GM19463 (cell line): ENCODE measurements at regions not wholly inside any gene's neighbourhood (a gene's known extent, or its start where the extent isn't known, plus 50 kb on each side); places are given as distances from the start of the nearest gene placed in this dataset.
"Not testable (repeated sequence)": the region's sequence is repeated elsewhere in the genome, so short reads cannot be mapped to it uniquely, and the experiment has no call there.

Experiments used
- ATAC-seq: cut with Tn5 transposase; IDR thresholded peaks from one replicate; pipeline ENCODE4 v1.9.1; 2021; ENCODE audit warnings: mild to moderate bottlenecking, moderate library complexity; ENCODE audit not compliant: unreplicated experiment

DNA sequence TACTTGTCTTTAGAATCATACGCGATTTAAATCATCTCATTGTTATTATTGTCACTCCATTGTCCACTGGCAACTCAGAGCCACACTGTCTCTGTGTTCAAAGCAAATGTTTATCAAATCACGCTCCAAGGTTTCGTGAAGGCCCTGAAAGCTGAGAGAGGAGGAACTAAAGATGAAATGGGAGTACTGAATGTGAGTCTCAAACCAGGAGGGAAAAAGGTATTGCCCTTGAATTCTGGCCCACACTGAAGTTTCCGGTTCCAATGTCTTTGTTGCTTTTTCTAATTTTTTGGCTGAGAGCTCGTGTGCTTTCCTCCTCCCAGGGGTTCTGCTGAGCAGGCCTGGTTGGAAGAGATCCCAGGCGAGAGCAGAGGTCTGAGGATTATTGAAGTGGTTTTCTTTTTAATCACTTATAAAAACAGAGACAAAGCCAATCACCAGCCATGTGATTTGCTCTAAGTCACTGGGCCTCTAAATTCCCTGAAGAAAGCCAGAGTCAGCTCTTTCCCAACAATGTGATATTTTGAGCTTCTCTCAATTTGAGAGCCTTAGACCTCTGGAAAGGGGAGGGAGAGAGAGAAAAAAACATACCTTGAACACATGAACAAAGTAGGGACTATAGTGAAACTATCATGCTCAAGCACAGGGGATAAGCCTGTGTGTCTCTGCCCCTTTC lies 420.8 kb upstream of the GRAMD2B start:
- ATAC-seq = no peak

DNA sequence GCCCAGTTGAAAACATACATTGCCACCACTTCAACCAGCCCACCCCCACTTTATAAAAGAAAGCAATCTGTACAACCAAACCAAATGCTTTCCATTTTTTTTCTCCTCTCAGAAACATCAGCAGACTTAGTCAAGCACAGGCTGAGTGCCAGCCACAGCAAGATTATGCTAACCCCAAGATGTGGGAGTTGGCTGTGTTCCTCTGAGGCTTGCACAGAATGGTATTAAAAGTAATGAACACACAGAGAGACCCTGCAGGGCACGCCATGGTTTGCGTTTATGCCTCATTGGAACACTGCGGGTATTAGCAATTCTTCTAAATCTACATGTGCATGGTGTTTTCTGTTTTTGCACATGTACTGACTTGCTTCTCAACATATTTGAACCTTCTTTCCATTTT lies 419.9 kb upstream of the GRAMD2B start:
- ATAC-seq = no peak

DNA sequence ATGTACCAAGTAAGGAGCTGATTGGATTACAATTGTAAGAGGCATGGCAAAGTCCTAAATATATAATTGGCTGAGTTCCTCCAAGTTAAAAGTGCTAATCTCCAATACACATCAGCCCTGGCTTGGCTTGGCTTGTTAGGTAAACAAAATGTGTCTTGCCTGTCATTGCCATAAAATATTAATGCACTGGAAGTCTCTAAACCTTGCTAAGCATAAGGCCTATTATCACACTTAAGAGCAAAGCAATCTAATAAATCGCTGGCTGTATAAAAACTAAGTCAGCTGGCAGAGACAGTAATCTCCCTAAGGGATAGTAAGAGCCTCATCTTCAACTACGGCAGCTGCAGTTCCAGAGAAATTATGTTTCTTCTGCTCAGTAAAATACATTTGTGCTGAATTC lies 418.6 kb upstream of the GRAMD2B start:
- ATAC-seq = no peak

DNA sequence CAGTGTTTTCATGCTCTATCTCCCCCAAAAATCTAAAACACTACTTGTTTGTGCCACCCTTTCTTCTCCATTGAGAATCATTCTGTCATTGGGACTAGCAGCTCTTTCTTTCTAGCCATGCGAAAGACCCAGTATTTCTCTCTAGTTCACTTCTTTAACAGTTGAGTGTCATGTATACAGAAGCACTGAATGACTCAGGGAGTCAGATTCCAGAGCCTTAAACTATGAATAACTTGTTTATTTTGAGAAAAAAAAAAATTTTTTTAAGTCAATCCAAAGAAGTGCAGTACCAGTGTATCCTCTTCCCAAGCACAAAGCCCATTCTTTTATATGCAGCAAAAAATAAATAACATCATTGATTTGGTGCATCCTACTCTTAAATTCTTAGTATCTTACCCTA lies 415.4 kb upstream of the GRAMD2B start:
- ATAC-seq = no peak

DNA sequence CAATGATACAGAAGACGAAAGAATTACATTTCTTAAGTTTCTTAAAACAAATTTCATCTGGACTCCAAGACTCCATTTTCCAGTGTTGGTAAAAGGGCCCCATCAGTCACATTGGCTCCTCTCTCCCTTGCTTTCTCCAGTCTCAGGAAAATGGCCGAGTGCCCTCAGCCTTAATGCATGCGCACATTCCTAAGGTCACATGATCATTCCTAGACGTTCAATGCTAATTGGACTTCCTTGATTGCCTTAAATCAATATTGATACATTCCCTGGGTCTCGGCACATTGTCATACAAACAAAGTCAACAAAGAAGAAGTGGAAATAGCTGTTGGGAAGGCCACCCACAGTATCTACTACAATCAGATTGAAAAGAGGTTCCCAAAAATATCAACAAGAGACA lies 413.6 kb upstream of the GRAMD2B start:
- ATAC-seq = no peak

DNA sequence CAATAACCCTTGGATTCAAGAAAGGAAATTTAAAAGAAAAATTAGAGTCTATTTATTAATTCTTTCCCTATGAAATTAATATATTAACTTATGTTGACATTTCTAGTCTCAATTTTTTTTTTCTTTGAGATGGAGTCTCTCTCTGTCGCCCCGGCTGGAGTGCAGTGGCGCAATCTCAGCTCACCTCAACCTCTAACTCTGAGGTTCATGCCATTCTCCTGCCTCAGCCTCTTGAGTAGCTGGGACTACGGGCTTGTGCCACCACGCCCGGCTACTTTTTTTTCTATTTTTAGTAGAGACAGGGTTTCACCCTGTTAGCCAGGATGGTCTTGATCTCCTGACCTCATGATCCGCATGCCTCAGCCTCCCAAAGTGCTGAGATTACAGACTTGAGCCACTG lies 411.7 kb upstream of the GRAMD2B start:
- not testable (repeated sequence) for ATAC-seq

DNA sequence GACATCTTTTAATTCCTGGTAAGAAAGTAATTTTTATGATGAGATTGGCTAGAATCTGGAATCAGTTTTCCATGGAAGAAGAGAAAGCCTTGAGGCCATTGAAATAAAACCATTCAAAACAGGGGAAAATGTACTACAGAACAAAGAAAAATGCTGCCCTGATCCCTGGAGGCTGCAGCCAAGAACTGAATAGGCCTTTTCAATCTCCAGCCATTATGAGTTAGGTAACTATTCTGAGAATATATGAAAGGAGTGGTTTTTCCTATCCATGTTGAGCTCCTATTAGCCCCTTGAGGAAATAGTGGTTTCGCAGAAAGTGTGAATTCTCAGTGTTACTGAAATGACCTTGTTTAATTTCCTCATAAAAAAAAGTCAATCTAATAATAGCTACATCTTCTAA lies 408.5 kb upstream of the GRAMD2B start:
- ATAC-seq = no peak

DNA sequence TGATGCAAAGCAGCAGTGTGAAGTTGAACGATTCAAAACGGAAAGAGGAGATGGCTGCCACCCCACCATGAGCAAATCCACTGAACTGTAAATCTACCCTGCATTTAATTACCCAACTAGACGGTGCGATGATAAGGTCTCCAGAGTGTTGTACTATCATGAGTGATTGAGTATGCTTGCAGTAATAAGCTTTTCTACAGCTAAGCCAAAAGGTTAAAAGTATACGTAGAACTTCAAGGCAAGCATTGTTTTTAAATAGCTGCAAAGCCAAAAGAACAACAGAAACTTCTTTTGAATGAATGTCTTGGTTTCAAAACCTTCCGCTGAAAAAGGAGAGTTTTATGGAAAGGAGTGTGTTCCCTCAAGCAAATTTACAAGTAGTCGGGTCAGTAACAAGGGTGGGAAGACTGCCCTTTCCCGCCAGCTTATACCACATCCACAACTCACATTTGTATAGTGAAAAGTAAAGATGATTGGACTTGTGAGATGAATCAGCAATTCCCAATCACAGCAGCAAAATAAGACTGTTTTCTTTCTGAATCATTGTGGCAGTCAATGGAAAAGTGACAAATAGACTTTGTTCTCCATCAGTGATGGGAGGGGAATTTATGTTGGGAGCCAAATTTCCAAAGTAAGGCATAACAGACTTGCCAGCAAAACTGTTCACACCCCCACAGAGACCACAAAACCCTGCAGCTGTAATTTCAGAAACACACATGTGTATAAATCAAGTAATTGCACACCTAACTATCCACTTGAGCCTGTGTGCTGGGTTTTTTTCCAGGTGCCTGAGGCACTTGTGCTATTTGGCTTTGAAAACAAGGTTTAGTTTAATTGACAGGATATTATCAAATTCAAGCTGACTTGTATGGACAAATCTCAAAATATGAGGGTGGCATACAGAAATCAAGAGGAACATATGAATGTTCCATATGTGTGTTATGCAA lies 407.7 kb upstream of the GRAMD2B start:
- no peak for ATAC-seq

DNA sequence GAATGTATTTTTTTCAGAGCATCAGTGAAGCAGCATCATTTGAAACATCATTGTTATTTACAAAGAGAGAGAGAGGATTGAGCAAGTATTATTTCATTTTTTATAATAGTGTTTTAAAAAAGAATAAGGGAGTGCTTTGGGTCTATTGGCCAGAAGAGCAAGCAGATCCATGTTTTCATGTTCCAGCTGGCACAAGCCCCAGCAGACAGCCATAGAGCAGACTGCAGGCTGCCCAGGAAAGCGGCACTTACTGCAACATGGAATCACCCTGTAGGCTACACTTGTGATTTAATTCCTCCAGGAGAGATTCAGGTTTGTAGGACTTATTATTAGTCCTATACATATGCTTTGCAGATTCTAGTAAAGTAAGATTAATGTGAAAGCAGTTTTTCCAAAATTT lies 407.0 kb upstream of the GRAMD2B start:
- ATAC-seq = no peak

DNA sequence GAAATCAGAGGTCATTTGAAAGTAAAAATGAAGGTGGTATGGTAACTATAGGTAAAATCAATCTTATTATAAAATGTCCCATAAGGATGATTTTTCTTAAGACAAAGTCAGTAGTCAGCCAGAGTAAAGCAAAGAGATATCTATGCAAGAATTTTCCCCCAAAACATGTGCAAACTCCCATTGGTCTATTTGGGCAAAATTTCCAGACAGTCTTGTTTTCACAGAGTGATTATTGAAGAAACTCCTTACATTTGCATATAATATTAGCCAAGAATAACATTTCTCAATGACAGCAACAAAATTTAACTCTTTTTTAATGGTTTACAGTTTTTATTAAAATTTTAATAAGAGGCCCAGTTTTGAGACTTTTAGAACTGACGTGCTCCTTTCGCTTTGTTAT lies 406.1 kb upstream of the GRAMD2B start:
- ATAC-seq = no peak

DNA sequence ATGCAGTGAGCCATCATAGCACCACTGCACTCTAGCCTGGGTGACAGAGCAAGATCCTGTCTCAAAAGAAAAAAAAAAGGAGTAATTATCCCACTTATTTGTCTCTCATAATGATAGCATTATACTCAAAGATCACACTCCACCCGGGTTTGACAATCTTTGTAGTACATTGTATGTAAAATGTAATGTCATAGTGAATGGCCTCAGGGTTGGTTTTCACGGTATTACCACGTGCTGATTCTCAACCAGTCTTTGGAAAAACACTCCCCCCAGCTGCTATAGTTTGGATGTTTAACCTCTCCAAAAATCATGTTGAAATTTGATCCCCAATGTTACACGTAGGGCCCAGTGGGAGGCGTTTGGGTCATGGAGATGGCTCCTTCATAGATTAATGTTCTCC lies 402.4 kb upstream of the GRAMD2B start:
- no peak for ATAC-seq

DNA sequence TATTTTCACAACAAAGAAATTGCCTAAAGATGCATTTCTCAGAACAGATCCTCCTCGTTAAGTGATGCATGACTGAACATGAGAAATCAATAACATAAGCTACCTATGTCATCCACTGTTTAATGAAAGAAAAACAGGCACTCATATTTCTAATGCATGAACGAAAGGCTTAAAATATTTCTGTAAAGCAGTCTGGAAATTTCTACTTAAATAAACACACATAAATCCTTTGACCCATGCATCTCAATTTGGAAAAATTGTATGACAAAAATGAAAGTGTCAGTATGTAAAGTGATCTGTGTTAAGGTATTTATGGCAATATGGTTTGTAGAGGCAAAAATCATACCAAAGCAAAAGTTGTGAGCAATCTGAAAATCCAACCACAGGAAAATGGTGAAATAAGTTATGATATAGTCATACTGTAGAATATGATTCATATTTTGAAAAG lies 399.2 kb upstream of the GRAMD2B start:
- no peak for ATAC-seq

DNA sequence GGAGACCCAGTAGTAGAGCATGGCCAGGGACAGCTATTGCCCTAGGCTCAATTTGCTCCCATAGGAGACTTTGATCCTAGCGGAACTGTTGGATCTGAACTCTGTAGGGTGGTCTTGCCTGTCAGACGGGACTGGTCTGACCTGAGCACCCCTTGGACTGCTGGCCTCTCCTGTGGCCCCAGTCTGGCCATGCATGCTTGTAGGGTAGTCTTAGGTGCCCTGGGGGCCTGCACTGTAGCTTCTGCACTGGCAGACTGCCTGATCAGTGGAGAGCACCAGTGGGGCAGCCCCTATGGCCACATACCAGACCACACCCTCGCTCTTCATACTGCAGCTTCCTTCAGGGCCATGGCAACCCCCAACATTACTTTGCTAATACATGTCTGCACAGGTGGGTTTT lies 396.1 kb upstream of the GRAMD2B start:
- ATAC-seq = no peak

DNA sequence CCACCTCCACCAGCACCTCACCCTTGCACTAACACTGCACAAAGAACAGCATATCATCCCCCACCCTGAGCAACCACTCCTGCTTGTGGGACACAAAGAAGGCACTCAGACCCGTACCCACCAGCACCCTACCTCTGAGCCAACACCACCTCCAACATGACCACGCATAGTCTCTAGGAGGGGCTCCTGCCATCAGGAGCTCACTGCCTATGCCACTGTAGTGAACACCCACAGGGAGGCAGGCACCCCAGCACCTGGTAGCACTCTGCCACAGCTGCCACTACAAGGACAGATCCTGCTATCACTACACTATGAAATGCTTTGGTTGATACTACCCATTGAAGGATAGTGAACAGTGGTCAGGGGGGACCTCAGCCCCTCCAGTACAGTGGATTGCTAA lies 395.6 kb upstream of the GRAMD2B start:
- no peak for ATAC-seq

DNA sequence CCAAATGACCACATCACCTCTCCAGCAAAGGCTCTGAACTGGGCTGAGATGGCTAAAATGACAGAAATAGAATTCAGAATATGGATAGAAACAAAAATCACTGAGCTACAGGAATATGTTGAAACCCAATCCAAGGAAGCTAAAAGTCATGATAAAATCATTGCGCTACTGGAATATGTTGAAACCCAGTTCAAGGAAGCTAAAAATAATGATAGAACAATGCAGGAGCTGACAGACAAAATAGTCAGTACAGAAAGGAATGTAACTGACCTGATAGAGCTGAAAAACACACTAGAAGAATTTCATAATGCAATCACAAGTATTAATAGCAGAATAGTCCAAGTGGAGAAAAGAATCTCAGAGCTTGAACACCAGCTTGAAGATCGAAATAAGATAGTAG lies 394.9 kb upstream of the GRAMD2B start:
- no peak for ATAC-seq

DNA sequence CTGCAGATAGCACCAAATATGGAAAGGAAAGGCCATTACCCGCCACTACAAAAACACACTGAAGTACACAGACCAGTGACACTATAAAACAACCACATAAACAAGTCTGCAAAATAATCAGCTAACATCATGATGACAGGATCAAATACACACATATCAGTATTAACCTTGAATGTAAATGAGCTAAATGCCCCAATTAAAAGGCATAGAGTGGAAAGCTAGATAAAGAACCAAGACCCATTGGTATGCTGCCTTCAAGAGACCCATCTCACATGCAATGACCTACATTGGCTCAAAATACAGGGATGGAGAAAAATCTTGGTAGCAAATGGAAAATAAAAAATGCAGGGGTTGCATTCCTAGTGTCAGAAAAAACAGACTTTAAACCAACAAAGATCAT lies 393.9 kb upstream of the GRAMD2B start:
- not testable (repeated sequence) for ATAC-seq

DNA sequence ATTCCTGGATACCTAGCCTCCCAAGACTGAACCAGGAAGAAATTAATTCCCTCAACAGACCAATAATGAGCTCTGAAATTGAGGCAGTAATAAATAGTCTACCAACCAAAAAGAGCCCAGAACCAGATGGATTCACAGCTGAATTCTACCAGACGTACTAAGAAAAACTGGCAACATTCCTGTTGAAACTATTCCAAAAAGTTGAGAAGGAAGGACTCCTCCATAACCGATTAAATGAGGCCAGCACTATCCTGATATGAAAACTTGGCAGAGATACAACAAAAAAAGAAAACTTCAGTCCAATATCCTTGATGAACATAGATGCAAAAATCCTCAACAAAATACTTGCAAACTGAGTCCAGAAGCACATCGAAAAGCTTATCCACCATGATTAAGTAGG lies 392.5 kb upstream of the GRAMD2B start:
- no peak for ATAC-seq

DNA sequence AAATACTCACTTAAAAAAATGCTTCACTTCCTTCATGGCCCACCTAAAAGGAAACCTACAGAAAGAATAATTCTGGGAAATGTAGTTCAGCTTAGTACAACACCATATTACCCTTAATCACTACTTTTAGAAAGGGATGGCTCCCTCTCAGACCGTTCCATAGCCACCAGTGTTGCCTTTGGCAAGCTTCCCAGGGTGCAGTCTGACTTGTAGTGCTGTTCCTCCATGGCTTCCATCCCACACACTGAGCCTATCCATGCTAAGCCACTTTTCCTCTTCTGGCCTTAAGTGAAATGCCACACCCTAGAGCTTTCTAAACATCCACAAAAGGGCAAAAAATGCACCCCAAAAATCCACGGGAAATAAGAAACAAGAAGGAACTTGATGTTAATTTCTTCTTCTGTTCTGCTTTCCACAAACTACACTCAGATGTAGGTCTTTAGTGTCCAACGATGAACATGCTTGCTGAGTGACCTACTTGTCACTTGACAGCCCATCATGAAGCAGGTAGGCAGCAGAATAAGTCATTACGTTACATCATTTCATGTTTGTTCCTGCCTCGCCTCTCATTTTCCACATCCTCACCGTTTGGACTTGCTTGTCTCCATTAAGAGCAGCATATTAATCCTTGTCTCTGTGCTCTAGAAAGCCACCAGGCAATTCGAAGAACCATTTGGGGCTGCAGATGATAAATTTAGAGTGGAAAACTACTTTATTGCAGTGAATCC lies 391.1 kb upstream of the GRAMD2B start:
- no peak for ATAC-seq

DNA sequence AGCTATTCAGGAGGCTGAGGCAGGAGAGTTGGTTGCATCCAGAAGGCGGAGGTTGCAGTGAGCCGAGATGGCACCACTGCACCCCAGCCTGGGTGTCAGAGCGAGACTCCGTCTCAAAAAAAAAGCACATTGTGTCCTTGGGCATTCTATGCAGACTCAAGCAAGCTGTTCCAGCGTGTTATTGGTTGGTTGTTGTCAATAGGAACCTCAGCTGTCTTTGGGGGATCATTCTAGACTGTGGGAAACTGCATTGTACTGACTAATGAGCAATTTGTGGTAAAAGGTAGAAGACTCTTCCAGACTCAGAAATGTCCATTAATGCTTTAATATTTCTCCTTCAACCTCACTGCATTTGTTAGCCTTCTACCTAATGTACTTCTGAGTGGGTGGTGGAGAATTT lies 379.5 kb upstream of the GRAMD2B start:
- ATAC-seq = no peak

DNA sequence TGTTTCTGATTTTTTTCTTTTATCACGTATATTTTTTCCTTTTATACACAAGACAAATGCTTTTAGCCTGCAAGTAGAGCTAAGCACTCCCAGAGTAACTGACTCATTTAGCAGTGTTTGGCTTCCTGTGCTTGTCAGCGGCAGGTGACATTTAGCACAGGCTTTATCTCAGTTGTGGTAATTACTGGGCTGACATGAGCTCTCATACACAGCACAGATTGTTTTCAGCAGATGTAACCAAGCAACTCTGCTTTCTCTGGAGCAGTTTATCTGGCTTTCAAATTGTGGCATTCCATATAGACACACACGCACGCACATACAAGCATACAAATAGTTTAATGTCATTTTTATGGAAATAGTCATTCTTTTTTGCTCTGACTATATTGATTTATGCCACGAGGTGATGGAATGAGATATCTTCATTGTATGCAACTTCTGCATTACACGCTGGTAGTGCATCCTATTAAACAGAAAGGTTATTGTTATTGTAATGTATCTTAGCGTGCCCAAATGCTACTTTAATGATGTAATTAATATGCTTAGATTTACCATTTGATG lies 379.0 kb upstream of the GRAMD2B start:
- no peak for ATAC-seq

DNA sequence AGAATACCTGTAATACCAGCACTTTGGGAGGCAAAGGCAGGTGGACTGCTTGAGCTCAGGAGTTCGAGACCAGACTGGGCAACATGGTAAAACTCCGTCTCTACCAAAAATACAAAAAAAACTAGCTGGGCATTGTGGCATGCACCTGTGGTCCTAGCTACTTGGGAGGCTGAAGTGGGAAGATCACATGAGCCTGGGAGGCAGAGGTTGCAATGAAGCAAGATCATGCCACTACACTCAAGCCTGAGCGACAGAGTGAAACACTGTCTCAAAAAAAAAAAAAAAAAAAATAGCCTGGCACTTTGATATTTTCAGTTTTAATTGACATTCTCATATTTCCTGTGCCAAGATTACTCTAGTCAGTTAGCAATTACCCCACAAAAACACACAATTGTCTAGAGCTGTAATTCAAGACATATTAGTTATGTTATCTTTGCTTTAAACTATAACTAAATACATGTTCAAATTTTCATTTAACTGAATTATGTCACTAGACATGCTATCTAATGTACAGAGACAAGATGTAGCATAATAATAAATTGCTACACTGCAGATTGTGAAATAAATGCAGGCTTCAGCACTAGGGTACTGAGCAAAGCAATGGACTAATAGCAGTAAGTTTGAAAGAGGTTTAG lies 378.2 kb upstream of the GRAMD2B start:
- ATAC-seq = no peak
